BLaER1 treated with 17β-estradiol and CSF1 and Interleukin-3, amounts not matched to agents 10 nM and 100 nM (cell line): ENCODE measurements at regions not wholly inside any gene's neighbourhood (a gene's known extent, or its start where the extent isn't known, plus 50 kb on each side); places are given as distances from the start of the nearest gene placed in this dataset.
"Not testable (repeated sequence)": the region's sequence is repeated elsewhere in the genome, so short reads cannot be mapped to it uniquely, and the experiment has no call there.

Experiments
- H3K27ac ChIP-seq, 11 experiments: shearing (Covaris generic); formaldehyde crosslinking; 2 replicates each; pipeline ENCODE4 v1.8.1; 2022
- H3K27me3 ChIP-seq, 11 experiments: shearing (Covaris generic); formaldehyde crosslinking; 2 replicates each; pipeline ENCODE4 v1.8.1; 2022
- H3K36me3 ChIP-seq, 11 experiments: shearing (Covaris generic); formaldehyde crosslinking; 2 replicates each; pipeline ENCODE4 v1.8.1; 2022
- H3K4me1 ChIP-seq, 10 experiments: shearing (Covaris generic); formaldehyde crosslinking; 2 replicates each; pipeline ENCODE4 v1.8.1; 2022
- H3K4me2 ChIP-seq, 11 experiments: shearing (Covaris generic); formaldehyde crosslinking; 2 replicates each; pipeline ENCODE4 v1.8.1; 2022
- H3K4me3 ChIP-seq, 10 experiments: shearing (Covaris generic); formaldehyde crosslinking; 2 replicates each; pipeline ENCODE4 v1.8.1; 2022
- H3K9ac ChIP-seq, 11 experiments: shearing (Covaris generic); formaldehyde crosslinking; 2 replicates each; pipeline ENCODE4 v1.8.1; 2022
- H3K9me3 ChIP-seq, 11 experiments: shearing (Covaris generic); formaldehyde crosslinking; replicated peaks in 1 of 11; 2 replicates each; pipeline ENCODE4 v1.8.1; 2022
- H4K20me1 ChIP-seq, 11 experiments: shearing (Covaris generic); formaldehyde crosslinking; 2 replicates each; pipeline ENCODE4 v1.8.1; 2022
- Cebpa-rat ChIP-seq, 11 experiments: shearing (Covaris generic); IDR thresholded peaks; 2 replicates each; pipeline ENCODE4 v1.8.1; 2022

- Histone ChIP-seq H3K27me3 (peaks cover 0 to 56% (median 0%) of the 10 kb centered on the region in 11 experiments; a peak in 3 of 22 replicates), H3K36me3 (no peaks in the 10 kb centered on the region), H4K20me1 (no peaks in the 10 kb centered on the region), H3K4me2 (no peak overlapping the region), H3K4me1 (peaks cover 0 to 9% (median 0%) of the 10 kb centered on the region in 10 experiments; a peak in 4 of 20 replicates), H3K9ac (no peak overlapping the region), H3K9me3 (no peaks in the 10 kb centered on the region), H3K4me3 (no peak overlapping the region), H3K27ac (no peak overlapping the region)
- TF ChIP-seq Cebpa-rat (IDR thresholded peaks at IDR 0.05): no peak
Observed at GRCh38 chr20:22954661-22955060, 80.5 kb upstream of the SSTR4 start.

GRCh38 chr20:22958390-22958789 lies 76.7 kb upstream of the SSTR4 start:
- no peaks in the 10 kb centered on the region for H3K36me3 ChIP-seq
- peaks cover 0 to 60% (median 0%) of the 10 kb centered on the region in 11 experiments; a peak in 4 of 22 replicates for H3K27me3 ChIP-seq
- no peak overlapping the region for H3K4me2 ChIP-seq
- TF ChIP-seq Cebpa-rat (IDR thresholded peaks at IDR 0.05): no peak
- H3K4me1 ChIP-seq: peaks cover 0 to 17% (median 0%) of the 10 kb centered on the region in 10 experiments; a peak in 3 of 20 replicates
- no peaks in the 10 kb centered on the region for H3K9me3 ChIP-seq
- no peak overlapping the region for H3K4me3 ChIP-seq
- H3K27ac ChIP-seq: no peak overlapping the region
- H4K20me1 ChIP-seq: no peaks in the 10 kb centered on the region
- no peak overlapping the region for H3K9ac ChIP-seq

- no peaks in the 10 kb centered on the region for H3K36me3 ChIP-seq
- H3K9me3 ChIP-seq: no peaks in the 10 kb centered on the region
- peaks cover 0 to 60% (median 0%) of the 10 kb centered on the region in 11 experiments; a peak in 4 of 22 replicates for H3K27me3 ChIP-seq
- no peak for TF ChIP-seq Cebpa-rat (IDR thresholded peaks at IDR 0.05)
- no peak overlapping the region for H3K27ac ChIP-seq
- no peak overlapping the region for H3K4me3 ChIP-seq
- peaks cover 0 to 17% (median 0%) of the 10 kb centered on the region in 10 experiments; a peak in 3 of 20 replicates for H3K4me1 ChIP-seq
- H4K20me1 ChIP-seq: no peaks in the 10 kb centered on the region
- H3K9ac ChIP-seq: no peak overlapping the region
- H3K4me2 ChIP-seq: no peak overlapping the region
Observed at GRCh38 chr20:22962567-22963439, 72.3 kb upstream of the SSTR4 start.

DNA sequence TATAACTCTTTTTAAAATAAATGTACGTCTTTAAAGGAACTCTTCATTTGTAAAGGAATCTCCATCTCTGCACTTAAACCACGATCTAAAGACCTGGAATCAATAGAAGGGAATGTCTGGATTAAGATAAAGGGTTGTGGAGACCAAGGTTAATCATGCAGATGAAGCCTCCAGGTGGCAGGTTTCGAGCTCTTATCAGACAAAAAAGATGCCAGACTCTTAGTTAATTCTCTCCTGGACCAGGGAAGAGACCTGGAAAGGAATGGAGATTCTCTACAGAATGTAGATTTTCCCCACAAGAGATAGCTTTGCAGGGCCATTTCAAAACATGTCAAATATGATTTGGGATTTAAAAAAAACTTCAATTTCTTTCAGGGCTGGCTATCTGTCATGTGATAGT lies 71.5 kb upstream of the SSTR4 start:
- Histone ChIP-seq H3K27ac (no peak overlapping the region), H3K36me3 (no peaks in the 10 kb centered on the region), H3K27me3 (peaks cover 0 to 58% (median 0%) of the 10 kb centered on the region in 11 experiments; a peak in 4 of 22 replicates), H3K9me3 (peaks cover 0 to 3% (median 0%) of the 10 kb centered on the region in 11 experiments; a peak in 1 of 22 replicates), H3K9ac (no peak overlapping the region), H3K4me3 (no peak overlapping the region), H3K4me1 (peaks cover 0 to 17% (median 0%) of the 10 kb centered on the region in 10 experiments; a peak in 2 of 20 replicates), H3K4me2 (no peak overlapping the region), H4K20me1 (no peaks in the 10 kb centered on the region)
- TF ChIP-seq Cebpa-rat (IDR thresholded peaks at IDR 0.05): no peak

DNA sequence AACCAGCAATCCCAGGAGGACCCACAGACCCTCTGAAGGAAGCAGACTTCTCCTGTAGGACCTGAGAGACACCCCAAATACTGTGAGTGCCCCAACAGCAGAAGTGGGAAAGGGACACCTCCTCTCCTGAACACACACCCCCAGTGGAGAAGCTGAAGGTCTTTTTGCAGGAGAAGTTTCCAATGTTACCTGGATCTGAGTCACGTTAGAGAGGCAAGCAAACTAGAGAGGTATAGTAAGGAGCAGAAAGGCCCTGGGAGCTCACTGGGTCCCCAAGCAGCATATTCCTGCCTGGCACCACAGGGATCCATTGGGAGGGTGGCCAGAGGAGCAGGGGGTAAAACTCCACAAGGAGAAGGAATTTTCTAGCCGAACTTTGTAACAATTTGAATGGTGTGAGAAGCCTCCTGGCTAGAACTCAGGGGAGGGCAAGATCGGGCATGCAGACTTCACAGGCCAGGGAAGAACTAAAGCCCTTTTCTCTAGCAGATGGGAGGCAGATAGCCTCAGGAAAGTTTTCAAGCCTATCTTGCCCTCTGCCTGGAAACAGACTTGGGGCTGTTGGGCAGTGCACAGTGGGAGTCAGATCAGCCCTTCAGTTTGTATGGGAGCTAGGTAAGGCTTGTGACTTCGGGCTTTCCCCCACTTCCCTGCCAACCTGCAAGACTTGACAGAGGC lies 68.2 kb upstream of the SSTR4 start:
- Histone ChIP-seq H3K4me1 (peaks cover 0 to 7% (median 0%) of the 10 kb centered on the region in 10 experiments; a peak in 2 of 20 replicates), H3K9me3 (peaks cover 0 to 10% (median 0%) of the 10 kb centered on the region in 11 experiments; a peak in 1 of 22 replicates), H3K4me3 (no peak overlapping the region), H3K27ac (no peak overlapping the region), H4K20me1 (no peaks in the 10 kb centered on the region), H3K36me3 (no peaks in the 10 kb centered on the region), H3K4me2 (no peak overlapping the region), H3K27me3 (peaks cover 0 to 33% (median 0%) of the 10 kb centered on the region in 11 experiments; a peak in 3 of 22 replicates), H3K9ac (no peak overlapping the region)
- no peak for TF ChIP-seq Cebpa-rat (IDR thresholded peaks at IDR 0.05)

DNA sequence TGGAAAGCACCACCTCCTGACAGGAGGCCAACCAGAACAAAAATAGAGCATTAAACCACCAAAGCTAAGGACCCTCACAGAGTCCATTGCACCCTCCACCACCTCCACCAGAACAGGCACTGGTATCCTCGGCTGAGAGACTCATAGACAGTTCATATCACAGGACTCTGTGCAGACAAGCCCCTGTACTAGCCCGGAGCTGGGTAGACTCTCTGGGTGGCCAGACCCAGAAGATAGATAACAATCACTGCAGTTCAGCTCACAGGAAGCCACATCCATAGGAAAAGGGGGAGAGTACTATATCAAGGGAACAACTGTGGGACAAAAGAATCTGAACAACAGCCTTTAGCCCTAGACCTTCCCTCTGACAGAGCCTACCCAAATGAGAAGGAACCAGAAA lies 67.4 kb upstream of the SSTR4 start:
- H3K27ac ChIP-seq, H3K36me3 ChIP-seq, H3K9me3 ChIP-seq, H4K20me1 ChIP-seq, H3K9ac ChIP-seq, H3K4me2 ChIP-seq, H3K4me3 ChIP-seq, H3K4me1 ChIP-seq: not testable (repeated sequence)
- peaks cover 0 to 25% (median 0%) of the 10 kb centered on the region in 11 experiments; a peak in 2 of 22 replicates for H3K27me3 ChIP-seq

- not testable (repeated sequence) for H3K9me3 ChIP-seq, H3K4me3 ChIP-seq, H3K4me2 ChIP-seq, H3K9ac ChIP-seq, H3K4me1 ChIP-seq, H3K27ac ChIP-seq, H4K20me1 ChIP-seq, H3K36me3 ChIP-seq
- peaks cover 0 to 12% (median 0%) of the 10 kb centered on the region in 11 experiments; a peak in 2 of 22 replicates for H3K27me3 ChIP-seq
Observed at GRCh38 chr20:22969031-22969430, 66.1 kb upstream of the SSTR4 start.

DNA sequence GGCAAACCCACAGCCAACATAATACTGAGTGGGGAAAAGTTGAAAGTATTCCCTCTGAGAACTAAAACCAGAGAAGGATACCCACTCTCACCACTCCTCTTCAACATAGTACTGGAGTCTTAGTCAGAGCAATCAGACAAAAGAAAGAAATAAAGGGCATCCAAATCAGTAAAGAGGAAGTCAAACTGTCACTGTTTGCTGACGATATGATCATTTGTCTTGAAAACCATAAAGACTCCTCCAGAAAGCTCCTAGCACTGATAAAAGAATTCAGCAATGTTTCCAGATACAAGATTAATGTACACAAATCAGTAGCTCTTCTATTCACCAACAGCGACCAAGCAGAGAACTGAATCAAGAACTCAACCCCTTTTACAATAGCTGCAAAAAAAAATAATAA lies 64.0 kb upstream of the SSTR4 start:
- not testable (repeated sequence) for H3K4me1 ChIP-seq, H3K4me2 ChIP-seq
- H3K27me3 ChIP-seq: peaks cover 0 to 18% (median 0%) of the 10 kb centered on the region in 11 experiments; a peak in 4 of 22 replicates

DNA sequence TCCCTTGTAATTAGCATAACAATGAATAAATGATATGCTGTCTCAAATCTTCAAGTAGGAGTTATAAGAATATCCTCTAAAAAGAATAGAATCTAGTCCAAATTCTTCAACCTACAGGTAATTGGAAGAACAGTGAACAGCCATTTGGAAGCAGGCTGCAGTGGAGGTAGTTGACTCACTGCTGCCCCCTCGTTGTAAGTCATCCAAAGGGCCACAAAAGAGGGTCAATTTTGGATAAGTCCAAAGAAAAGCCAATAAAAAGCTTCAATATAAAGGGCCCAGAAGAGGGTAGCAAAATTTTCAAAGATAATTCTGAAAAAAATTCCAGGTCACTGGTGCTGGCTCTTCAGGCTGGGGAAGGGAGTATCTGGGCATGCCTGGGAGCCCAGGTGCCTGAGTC lies 60.8 kb upstream of the SSTR4 start:
- Histone ChIP-seq H3K9me3 (0 out of 22 replicates have a peak, but pooled peaks cover 0 to 7% (median 0%) of the 10 kb centered on the region in 11 experiments), H4K20me1 (no peaks in the 10 kb centered on the region), H3K27ac (no peak overlapping the region), H3K4me2 (no peak overlapping the region), H3K27me3 (peaks cover 0 to 38% (median 0%) of the 10 kb centered on the region in 11 experiments; a peak in 4 of 22 replicates), H3K4me3 (no peak overlapping the region), H3K9ac (no peak overlapping the region), H3K36me3 (no peaks in the 10 kb centered on the region), H3K4me1 (peaks cover 0 to 13% (median 9%) of the 10 kb centered on the region in 10 experiments; a peak in 15 of 20 replicates)
- no peak for TF ChIP-seq Cebpa-rat (IDR thresholded peaks at IDR 0.05)

More for the DNA sequence above, 64.0 kb upstream of the SSTR4 start:
- H3K9me3 ChIP-seq, H3K4me3 ChIP-seq, H4K20me1 ChIP-seq, H3K36me3 ChIP-seq, H3K27ac ChIP-seq, H3K9ac ChIP-seq: not testable (repeated sequence)
